ENCODE measurements at regions not wholly inside any gene's neighbourhood (a gene's known extent, or its start where the extent isn't known, plus 50 kb on each side); places are given as distances from the start of the nearest gene placed in this dataset.
"Not testable (repeated sequence)": the region's sequence is repeated elsewhere in the genome, so short reads cannot be mapped to it uniquely, and the experiment has no call there.

- not testable (repeated sequence) for DNase-seq (ENCODE audit: low read depth in 4 of 4, low spot score in 3 of 4)
These were observed 136.9 kb downstream of the OR2B2 start for GRCh38 chr6:27775138-27775795.

DNA sequence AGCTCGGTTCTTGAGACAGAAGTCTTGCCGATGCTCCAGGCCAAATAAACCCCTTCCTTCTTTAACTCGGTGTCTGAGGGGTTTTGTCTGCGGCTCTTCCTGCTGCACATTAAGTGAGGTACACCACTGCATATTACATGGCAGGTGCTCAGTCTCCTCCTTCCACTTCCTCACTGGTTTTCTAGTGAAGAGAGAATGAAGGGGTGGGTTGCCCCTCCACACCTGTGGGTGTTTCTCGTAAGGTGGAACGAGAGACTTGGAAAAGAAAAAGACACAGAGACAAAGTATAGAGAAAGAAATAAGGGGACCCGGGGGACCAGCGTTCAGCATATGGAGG is 138.0 kb downstream of the OR2B2 start:
- DNase-seq (ENCODE audit: low read depth in 4 of 4, low spot score in 3 of 4) = not testable (repeated sequence)

- not testable (repeated sequence) for DNase-seq (ENCODE audit: low read depth in 4 of 4, low spot score in 3 of 4)
These were observed 138.5 kb downstream of the OR2B2 start for GRCh38 chr6:27773542-27774263.

- peak in 3 of 4 donors; percentile 67 to 71 (median 68) for DNase-seq (ENCODE audit: low read depth in 4 of 4, low spot score in 3 of 4)
These were observed 139.8 kb downstream of the OR2B2 start for GRCh38 chr6:27772261-27773001.

DNA sequence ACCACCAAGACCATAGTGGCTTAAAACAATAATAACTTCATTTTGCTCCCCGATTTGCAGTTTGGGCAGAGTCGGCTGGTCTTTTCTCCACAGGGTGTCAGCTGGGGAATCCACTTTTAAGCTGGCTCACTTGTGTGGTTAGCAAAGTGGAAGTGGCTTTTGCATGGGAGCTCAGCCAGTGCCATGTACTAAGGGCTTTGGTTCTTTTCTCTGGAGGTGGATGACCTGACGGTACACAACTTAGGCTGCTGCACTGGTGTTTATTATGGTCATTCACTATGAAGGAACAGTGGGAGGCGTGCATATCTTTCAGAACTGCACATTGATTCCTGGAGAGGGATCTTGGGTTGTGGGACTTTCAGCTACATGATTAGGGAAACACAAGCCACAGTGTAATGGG is 141.0 kb downstream of the OR2B2 start:
- no peak for DNase-seq (ENCODE audit: low read depth in 4 of 4, low spot score in 3 of 4)

GRCh38 chr6:27770724-27771123 is 141.5 kb downstream of the OR2B2 start:
- no peak for DNase-seq (ENCODE audit: low read depth in 4 of 4, low spot score in 3 of 4)

DNA sequence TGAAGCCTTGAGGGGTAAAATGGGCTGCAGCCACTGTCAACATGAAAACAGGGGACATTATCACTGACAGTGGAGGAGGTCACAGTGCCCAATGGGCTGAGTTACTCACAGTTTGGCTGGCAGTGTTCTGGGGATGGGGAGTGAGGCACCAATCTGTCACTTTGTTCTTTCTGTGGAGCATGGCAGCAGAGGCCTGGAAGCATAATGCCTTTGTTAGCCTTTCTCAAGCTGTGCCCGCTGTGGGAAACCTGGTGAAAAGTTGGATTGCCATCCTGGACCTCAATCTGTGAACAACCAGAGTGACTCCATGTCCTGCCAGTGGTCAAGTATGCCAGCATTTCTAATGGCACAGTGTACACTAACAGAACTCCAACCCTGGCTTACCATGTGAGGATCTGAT is 143.6 kb downstream of the OR2B2 start:
- DNase-seq (ENCODE audit: low read depth in 4 of 4, low spot score in 3 of 4) = no peak

DNA sequence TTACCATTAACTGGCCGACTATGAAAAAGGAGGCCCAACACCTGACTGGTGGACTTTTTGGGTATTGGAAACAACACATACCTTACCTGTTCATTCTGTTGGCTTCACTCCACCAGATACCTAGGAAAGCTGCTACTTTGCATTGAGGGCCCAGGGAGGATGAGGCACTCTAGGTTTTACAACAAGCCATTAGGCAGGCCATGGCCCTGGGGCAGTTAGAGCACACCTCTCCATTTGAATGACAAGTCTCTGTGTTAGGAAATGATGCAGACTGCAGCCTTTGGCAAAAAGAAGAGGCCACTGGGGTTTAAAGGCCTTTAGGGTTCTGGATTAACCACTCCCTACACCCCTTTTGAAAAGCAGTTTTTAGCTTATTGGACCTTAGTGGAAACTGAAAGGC is 144.3 kb downstream of the OR2B2 start:
- DNase-seq (ENCODE audit: low read depth in 4 of 4, low spot score in 3 of 4) = no peak

DNA sequence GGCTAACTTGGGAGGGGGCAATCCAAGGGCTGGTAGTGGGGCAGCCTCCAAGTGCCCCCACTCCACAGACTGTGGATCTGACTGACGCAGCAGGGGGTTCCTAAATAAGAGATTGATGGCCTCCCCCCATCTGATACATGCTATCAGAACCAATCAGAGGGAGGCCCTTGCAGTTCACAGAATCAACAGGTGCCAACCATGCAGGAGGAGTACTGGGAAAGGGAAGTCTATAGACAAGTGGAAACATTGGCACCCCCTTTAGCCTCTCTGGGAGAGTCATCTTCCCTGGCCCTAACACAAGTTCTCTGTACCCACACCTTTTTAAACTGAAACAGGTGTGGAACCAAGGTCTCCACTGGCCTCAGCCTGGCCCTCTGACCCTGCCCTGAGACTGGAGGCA is 145.8 kb downstream of the OR2B2 start:
- no peak for DNase-seq (ENCODE audit: low read depth in 4 of 4, low spot score in 3 of 4)

GRCh38 chr6:27765028-27765590 is 147.1 kb downstream of the OR2B2 start:
- DNase-seq (ENCODE audit: low read depth in 4 of 4, low spot score in 3 of 4) = no peak

- DNase-seq (ENCODE audit: low read depth in 4 of 4, low spot score in 3 of 4) = no peak
These were observed 150.8 kb downstream of the OR2B2 start for GRCh38 chr6:27761391-27761790.

DNA sequence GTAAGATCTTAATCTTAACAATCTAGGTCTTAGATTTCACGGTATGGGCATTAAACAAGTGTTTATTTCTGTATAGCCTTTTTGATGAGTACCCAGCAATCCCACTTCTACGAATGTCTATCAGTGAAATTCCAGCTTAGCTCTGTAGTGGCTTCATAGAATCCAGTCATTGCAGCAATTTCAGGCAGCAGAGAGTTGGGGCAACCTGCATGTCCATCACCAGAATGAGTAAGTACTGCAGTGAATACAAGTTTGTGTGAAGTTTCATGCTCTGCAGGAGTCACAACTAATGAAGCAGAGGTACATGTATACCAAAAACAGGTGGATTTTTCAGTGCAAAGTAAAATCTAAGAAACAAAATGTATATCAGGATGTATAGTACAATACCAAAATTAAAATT is 151.7 kb downstream of the OR2B2 start:
- no peak for DNase-seq (ENCODE audit: low read depth in 4 of 4, low spot score in 3 of 4)

DNA sequence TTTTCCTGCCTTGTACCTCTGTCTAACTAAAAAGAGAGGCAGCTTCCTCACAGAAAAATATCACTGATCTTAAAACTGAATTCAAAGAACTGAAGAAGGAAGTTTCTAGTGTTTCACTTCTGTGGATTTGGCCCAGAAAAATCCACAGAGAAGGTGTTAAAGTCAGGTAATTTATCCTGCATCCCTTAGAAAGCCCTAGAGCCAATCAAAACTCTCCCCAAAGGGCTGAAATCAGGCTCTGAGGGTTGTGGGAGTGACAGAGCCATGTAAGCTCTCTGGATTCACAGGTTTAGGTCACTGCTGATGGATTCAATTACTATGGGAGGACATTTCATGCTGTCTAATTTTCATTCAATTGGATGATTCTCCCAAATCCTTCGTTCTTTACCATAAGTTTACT is 152.3 kb downstream of the OR2B2 start:
- DNase-seq (ENCODE audit: low read depth in 4 of 4, low spot score in 3 of 4) = no peak

DNA sequence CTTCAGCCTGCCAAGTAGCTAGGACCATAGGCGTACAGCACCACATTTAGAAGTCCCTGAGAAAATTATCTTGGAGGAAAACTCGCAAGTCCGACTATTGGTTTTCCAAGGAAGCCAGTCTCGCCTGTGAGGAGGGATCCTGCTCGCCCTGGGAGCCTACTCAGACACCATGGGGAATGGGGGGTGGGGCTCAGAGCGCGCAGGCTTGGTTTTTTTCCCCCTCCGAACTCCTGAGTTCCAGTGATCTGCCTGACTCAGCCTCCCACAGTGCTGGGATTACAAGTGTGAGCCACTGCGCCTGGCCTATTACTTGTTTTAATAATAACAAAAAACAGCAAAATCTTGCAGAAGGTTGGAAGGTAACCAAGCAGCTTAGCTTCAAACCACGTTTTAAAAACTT is 153.7 kb downstream of the OR2B2 start:
- no peak for DNase-seq (ENCODE audit: low read depth in 4 of 4, low spot score in 3 of 4)

- no peak for DNase-seq (ENCODE audit: low read depth in 4 of 4, low spot score in 3 of 4)
These were observed 154.9 kb downstream of the OR2B2 start for GRCh38 chr6:27757307-27757706.

DNA sequence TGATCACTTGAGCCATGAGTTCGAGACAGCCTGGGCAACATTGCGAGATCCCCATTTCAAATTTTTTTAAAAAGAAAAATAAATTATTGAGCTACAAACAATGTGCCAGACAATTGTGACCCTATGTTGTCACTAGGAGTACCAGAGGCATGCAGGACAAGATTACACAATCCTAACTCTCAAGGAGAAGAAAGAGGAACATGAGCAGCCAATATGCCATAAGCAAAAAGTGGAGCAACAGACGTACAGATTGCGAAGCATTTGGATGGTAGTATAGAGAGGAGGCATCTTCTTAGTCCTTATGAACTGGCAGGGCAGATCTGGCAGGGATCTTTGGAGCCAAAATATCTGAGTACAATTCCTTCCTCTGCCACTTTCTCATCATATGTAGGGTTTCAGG is 156.4 kb downstream of the OR2B2 start:
- no peak for DNase-seq (ENCODE audit: low read depth in 4 of 4, low spot score in 3 of 4)

DNA sequence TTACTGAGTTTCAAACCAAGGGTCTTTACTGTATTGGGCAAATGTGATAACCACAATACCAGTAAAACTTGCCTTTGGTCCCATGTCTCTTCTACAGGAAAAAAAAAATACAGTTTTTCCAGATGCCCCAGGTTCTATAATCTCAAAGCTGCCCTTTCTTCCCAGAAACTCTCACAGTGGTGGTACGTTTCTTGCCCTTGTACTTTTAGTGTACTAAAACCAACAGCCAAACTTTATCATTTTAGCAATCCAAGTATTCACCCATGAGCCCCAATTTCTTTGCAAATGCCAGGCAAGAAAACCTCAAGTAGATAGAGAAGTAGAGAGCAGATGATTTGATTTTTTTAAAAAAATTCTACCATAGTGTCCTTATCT is 157.8 kb downstream of the OR2B2 start:
- DNase-seq (ENCODE audit: low read depth in 4 of 4, low spot score in 3 of 4) = no peak

- peak in 1 of 4 donors; percentile 43 for DNase-seq (ENCODE audit: low read depth in 4 of 4, low spot score in 3 of 4)
These were observed 158.4 kb downstream of the OR2B2 start for GRCh38 chr6:27753668-27754407.

- DNase-seq (ENCODE audit: low read depth in 4 of 4, low spot score in 3 of 4) = peak; percentile 75 to 80 (median 78)
These were observed 159.9 kb downstream of the OR2B2 start for GRCh38 chr6:27752038-27752885.

DNA sequence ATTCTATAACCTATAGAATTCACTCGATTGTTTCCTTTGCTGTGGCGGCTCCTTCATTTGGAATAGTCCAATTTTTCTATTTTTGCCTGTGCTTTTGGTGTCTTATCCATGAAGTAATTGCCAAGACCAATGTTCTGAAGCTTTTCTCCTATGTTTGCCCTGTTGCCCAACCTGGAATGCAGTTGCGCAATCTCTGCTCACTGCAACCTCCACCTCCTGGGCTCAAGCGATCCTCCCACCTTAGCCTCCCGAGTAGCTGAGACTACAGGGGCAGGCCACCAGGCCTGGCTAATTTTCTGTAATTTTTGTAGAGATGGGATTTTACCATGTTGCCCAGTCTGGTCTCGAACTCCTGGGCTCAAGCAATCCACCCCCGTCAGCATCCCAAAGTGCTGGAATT is 163.5 kb downstream of the OR2B2 start:
- DNase-seq (ENCODE audit: low read depth in 4 of 4, low spot score in 3 of 4) = no peak

Measured in left renal pelvis (tissue), 4 donors.